Suprapubic skin (tissue), 4 donors: ENCODE measurements at regions not wholly inside any gene's neighbourhood (a gene's known extent, or its start where the extent isn't known, plus 50 kb on each side); places are given as distances from the start of the nearest gene placed in this dataset.

Experiments used
- EP300 ChIP-seq: sonication (generic); formaldehyde crosslinking; IDR thresholded peaks from one replicate; pipeline ENCODE4 v1.6.1; 2017; ENCODE audit warnings: antibody characterized with exemption
- POLR2A ChIP-seq, 2 donors: fragments of 450-650 bp; IDR thresholded peaks; one replicate each; pipeline ENCODE4 v1.6.1; 2017; ENCODE audit warnings: antibody characterized with exemption in 2 of 2, mild to moderate bottlenecking in 2 of 2, moderate library complexity in 2 of 2
- POLR2AphosphoS5 ChIP-seq, 3 donors: sonication (generic); formaldehyde crosslinking; IDR thresholded peaks; one replicate each; pipeline ENCODE4 v1.6.1; 2017; ENCODE audit warnings: antibody characterized with exemption in 3 of 3
- TF ChIP-seq, protein P1 (sequence below), 2 donors: fragments of 200-600 bp in 1 of 2; fragments of 450-650 bp in 1 of 2; sonication (generic) in 1 of 2; IDR thresholded peaks; one replicate each; pipeline ENCODE4 v1.5.1; 2016 to 2019; ENCODE audit warnings: antibody characterized with exemption in 2 of 2, mild to moderate bottlenecking in 1 of 2, moderate library complexity in 1 of 2

DNA sequence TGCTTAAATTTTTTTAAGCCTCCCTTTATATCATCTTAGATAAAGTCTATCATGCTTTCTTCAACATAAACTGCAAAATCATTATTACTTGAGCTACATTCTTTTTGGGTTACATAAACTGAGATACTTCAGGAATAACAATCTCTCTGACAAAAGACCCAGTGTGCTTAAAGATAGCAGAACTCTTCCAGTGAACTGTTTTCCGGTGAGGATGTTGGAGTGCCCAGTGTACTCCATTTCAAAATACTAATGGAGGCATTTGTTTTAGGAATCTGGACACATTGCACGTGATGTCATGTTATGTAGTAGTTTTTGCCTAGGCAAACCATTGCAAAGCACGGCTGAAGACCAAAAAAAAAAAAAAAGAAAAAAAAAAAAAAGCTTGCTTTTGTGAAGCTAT lies 388.2 kb upstream of the CELF2 start:
- TF ChIP-seq, protein P1, sequence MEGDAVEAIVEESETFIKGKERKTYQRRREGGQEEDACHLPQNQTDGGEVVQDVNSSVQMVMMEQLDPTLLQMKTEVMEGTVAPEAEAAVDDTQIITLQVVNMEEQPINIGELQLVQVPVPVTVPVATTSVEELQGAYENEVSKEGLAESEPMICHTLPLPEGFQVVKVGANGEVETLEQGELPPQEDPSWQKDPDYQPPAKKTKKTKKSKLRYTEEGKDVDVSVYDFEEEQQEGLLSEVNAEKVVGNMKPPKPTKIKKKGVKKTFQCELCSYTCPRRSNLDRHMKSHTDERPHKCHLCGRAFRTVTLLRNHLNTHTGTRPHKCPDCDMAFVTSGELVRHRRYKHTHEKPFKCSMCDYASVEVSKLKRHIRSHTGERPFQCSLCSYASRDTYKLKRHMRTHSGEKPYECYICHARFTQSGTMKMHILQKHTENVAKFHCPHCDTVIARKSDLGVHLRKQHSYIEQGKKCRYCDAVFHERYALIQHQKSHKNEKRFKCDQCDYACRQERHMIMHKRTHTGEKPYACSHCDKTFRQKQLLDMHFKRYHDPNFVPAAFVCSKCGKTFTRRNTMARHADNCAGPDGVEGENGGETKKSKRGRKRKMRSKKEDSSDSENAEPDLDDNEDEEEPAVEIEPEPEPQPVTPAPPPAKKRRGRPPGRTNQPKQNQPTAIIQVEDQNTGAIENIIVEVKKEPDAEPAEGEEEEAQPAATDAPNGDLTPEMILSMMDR (IDR thresholded peaks at IDR 0.05) = no peak
- TF ChIP-seq POLR2A (IDR thresholded peaks at IDR 0.05) (no peak), POLR2AphosphoS5 (IDR thresholded peaks at IDR 0.05) (no peak), EP300 (no peak)
